SJCRH30 (cell line): ENCODE measurements at regions not wholly inside any gene's neighbourhood (a gene's known extent, or its start where the extent isn't known, plus 50 kb on each side); places are given as distances from the start of the nearest gene placed in this dataset.

Source experiments
- DNase-seq, 2 experiments: peaks; one replicate each; pipeline ENCODE4 v3.0.0-alpha.2; 2015 to 2020
- H3K27ac ChIP-seq: fragments of 250-450 bp; sonication (Bioruptor Pico); 2 replicates; pipeline ENCODE4 v1.5.1; 2020; ENCODE audit warnings: mild to moderate bottlenecking, moderate library complexity
- H3K27me3 ChIP-seq: fragments of 250-450 bp; sonication (Bioruptor Pico); 2 replicates; pipeline ENCODE4 v1.5.1; 2020; ENCODE audit warnings: mild to moderate bottlenecking, moderate library complexity
- H3K36me3 ChIP-seq: fragments of 250-450 bp; sonication (Bioruptor Pico); 2 replicates; pipeline ENCODE4 v1.5.1; 2020; ENCODE audit warnings: mild to moderate bottlenecking, moderate library complexity
- H3K4me1 ChIP-seq: fragments of 250-450 bp; sonication (Bioruptor Pico); 2 replicates; pipeline ENCODE4 v1.5.1; 2020; ENCODE audit warnings: mild to moderate bottlenecking, moderate library complexity
- H3K4me3 ChIP-seq: fragments of 250-450 bp; sonication (Bioruptor Pico); 2 replicates; pipeline ENCODE4 v1.5.1; 2020; ENCODE audit warnings: mild to moderate bottlenecking, moderate library complexity
- H3K9me3 ChIP-seq: fragments of 250-450 bp; sonication (Bioruptor Pico); replicated peaks from 2 replicates; pipeline ENCODE4 v1.5.1; 2020; ENCODE audit warnings: mild to moderate bottlenecking, moderate library complexity

- DNase-seq = no peak
Measured at GRCh38 chr5:92418341-92418740, 1035.2 kb upstream of the ARRDC3 start.

GRCh38 chr5:92409134-92409533 lies 1026.0 kb upstream of the ARRDC3 start:
- no peaks in the 10 kb centered on the region for H3K9me3 ChIP-seq
- H3K36me3 ChIP-seq = no peaks in the 10 kb centered on the region
- no peak overlapping the region for H3K4me3 ChIP-seq
- H3K27me3 ChIP-seq = no peaks in the 10 kb centered on the region
- no peak overlapping the region for H3K27ac ChIP-seq
- DNase-seq = no peak
- H3K4me1 ChIP-seq = no peaks in the 10 kb centered on the region

More at GRCh38 chr5:92418341-92418740, 1035.2 kb upstream of the ARRDC3 start:
- Histone ChIP-seq H3K36me3 (0 out of 2 replicates have a peak, but pooled peaks cover 2% of the 10 kb centered on the region), H3K27ac (no peak overlapping the region), H3K27me3 (no peaks in the 10 kb centered on the region), H3K4me3 (no peak overlapping the region), H3K4me1 (no peaks in the 10 kb centered on the region), H3K9me3 (peaks cover 4% of the 10 kb centered on the region; the same call in 1 of the 2 replicates)

GRCh38 chr5:92402956-92403702 lies 1020.0 kb upstream of the ARRDC3 start:
- Histone ChIP-seq H3K4me3 (no peak overlapping the region), H3K36me3 (no peaks in the 10 kb centered on the region), H3K27ac (no peak overlapping the region), H3K27me3 (no peaks in the 10 kb centered on the region), H3K4me1 (no peaks in the 10 kb centered on the region), H3K9me3 (no peaks in the 10 kb centered on the region)
- DNase-seq = no peak

- no peak for DNase-seq
- no peak overlapping the region for H3K27ac ChIP-seq
Measured at GRCh38 chr5:92402045-92402444, 1018.9 kb upstream of the ARRDC3 start.

DNA sequence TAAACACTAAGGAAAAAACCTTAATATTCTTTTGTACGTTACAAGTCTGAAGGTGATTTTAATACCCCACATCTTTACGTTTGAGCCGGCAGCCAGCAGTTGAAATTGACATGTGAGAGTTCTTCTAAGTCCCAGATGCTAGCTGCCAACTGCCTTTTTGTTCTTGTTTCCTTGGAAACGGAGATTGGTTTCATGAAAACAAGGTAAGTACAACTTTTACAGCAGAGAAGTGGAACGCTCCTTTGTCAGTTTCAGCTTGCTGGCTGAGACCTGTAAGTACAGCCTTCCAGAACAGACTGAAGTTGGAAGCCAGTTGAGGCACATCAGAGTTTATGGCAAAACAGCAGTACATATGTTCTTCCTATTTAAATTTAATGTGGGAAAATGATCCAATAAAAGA lies 1018.4 kb upstream of the ARRDC3 start:
- Histone ChIP-seq H3K36me3 (no peaks in the 10 kb centered on the region), H3K27me3 (no peaks in the 10 kb centered on the region), H3K9me3 (no peaks in the 10 kb centered on the region), H3K4me1 (no peaks in the 10 kb centered on the region), H3K4me3 (no peak overlapping the region), H3K27ac (no peak overlapping the region)
- peak in 1 of 2 experiments; percentile 2 for DNase-seq

More at GRCh38 chr5:92402045-92402444, 1018.9 kb upstream of the ARRDC3 start:
- Histone ChIP-seq H3K9me3 (no peaks in the 10 kb centered on the region), H3K4me1 (no peaks in the 10 kb centered on the region), H3K27me3 (no peaks in the 10 kb centered on the region), H3K4me3 (no peak overlapping the region), H3K36me3 (no peaks in the 10 kb centered on the region)

DNA sequence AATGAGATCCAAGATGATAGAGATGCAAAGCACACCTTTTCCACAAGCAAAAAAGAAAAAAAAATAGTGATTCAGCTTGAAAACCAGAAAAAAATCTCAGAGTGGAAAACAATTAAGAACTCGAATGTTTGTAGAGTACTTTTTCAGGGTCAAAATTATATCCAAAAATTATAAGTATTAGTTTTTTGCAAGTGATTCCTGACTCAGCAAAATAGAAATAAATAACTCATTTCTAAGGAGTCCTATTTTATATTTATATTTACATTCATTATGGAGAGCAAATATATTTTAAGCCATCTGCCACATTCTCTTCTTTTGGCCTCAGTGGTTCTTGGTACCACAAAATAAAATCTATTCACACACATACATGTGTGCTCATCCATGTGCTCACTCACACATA lies 1011.8 kb upstream of the ARRDC3 start:
- Histone ChIP-seq H3K36me3 (no peaks in the 10 kb centered on the region), H3K4me1 (no peaks in the 10 kb centered on the region), H3K27ac (no peak overlapping the region), H3K27me3 (no peaks in the 10 kb centered on the region), H3K9me3 (no peaks in the 10 kb centered on the region), H3K4me3 (no peak overlapping the region)
- DNase-seq = no peak

DNA sequence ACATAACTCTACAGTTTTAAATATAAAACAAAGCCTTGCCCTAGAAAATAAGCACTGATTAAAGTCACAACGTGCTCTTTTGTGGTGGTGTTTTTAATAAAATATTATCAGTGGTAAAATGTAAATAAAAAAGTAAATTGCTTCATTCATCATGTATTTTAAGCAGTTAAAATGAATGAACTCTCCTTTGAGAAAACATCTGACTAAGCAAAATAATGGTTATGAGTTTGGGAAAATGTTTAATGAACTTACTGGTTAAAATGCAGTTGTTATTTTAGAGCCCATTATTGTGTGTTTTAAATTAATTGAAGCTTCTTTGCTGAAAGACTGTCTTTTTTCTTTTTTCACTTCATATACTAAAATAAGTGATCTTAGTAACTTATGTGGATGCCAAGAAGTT lies 1007.5 kb upstream of the ARRDC3 start:
- no peaks in the 10 kb centered on the region for H3K27me3 ChIP-seq
- DNase-seq = no peak
- no peak overlapping the region for H3K4me3 ChIP-seq
- peaks cover 3% of the 10 kb centered on the region; the same call in 1 of the 2 replicates for H3K9me3 ChIP-seq
- H3K4me1 ChIP-seq = no peaks in the 10 kb centered on the region
- no peak overlapping the region for H3K27ac ChIP-seq
- no peaks in the 10 kb centered on the region for H3K36me3 ChIP-seq

- H3K36me3 ChIP-seq = no peaks in the 10 kb centered on the region
- no peaks in the 10 kb centered on the region for H3K9me3 ChIP-seq
- H3K27me3 ChIP-seq = no peaks in the 10 kb centered on the region
- DNase-seq = no peak
- H3K4me1 ChIP-seq = no peaks in the 10 kb centered on the region
- no peak overlapping the region for H3K27ac ChIP-seq
- H3K4me3 ChIP-seq = no peak overlapping the region
Measured at GRCh38 chr5:92380069-92380770, 997.1 kb upstream of the ARRDC3 start.

GRCh38 chr5:92378966-92379611 lies 996.0 kb upstream of the ARRDC3 start:
- H3K4me1 ChIP-seq = no peaks in the 10 kb centered on the region
- DNase-seq = peak in 1 of 2 experiments; percentile 24
- no peak overlapping the region for H3K4me3 ChIP-seq
- H3K27ac ChIP-seq = no peak overlapping the region
- H3K36me3 ChIP-seq = no peaks in the 10 kb centered on the region
- no peaks in the 10 kb centered on the region for H3K27me3 ChIP-seq
- no peaks in the 10 kb centered on the region for H3K9me3 ChIP-seq

DNA sequence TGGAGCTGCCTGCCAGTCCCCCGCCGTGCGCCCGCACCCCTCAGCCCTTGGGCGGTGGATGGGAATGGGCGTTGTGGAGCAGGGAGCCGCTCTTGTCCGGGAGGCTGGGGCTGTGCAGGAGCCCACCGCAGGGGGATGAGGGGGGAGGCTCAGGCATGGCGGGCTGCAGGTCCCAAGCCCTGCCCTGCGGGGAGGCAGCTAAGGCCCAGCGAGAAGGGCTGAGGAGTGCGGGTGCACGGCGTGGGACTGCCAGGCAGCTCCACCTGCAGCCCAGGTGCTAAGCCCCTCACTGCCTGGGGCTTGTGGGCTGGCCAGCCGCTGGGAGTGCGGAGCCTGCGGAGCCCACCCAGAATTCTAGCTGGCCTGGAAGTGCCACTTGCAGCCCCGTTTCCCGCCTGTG lies 991.7 kb upstream of the ARRDC3 start:
- no peak for DNase-seq
- no peaks in the 10 kb centered on the region for H3K9me3 ChIP-seq
- H3K27me3 ChIP-seq = no peaks in the 10 kb centered on the region
- no peak overlapping the region for H3K27ac ChIP-seq
- H3K36me3 ChIP-seq = no peaks in the 10 kb centered on the region
- no peak overlapping the region for H3K4me3 ChIP-seq
- H3K4me1 ChIP-seq = no peaks in the 10 kb centered on the region

DNA sequence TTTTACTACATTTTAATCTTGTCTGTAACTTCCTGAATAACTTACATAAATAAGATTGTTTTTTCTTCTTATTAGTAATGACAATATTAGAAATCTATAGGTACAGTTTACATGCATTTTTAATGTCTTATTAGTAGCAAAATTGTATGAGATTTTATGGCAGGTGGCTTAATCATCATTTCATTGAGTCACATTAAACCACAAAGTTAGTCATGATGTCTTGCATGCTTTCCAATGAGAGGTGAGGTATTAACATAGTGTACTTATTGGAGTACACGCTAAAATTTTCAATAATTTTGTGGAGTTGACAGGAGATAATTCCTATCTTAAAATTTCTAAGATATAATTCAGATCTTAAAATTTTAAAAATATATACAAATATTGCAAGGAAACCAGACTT lies 989.6 kb upstream of the ARRDC3 start:
- Histone ChIP-seq H3K36me3 (no peaks in the 10 kb centered on the region), H3K4me1 (no peaks in the 10 kb centered on the region), H3K9me3 (no peaks in the 10 kb centered on the region), H3K27ac (no peak overlapping the region), H3K27me3 (no peaks in the 10 kb centered on the region), H3K4me3 (no peak overlapping the region)
- DNase-seq = no peak

DNA sequence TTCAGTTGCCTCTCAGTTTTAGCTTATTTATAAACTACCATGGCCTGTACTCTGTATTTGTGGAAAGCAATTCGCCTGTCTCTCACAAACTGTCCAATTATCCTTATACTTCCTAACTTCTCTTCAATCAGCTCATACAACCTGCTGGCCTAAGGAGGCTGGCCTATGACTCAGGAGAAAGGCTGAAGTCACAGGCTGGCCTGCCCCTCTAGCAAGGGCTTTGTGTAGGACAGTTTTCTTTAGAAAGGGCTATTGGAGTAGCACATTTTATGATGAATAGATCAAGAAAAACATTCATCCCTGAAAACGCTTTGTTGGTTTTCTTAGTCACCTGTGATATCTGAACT lies 988.7 kb upstream of the ARRDC3 start:
- Histone ChIP-seq H3K9me3 (no peaks in the 10 kb centered on the region), H3K36me3 (no peaks in the 10 kb centered on the region), H3K27me3 (no peaks in the 10 kb centered on the region), H3K4me3 (no peak overlapping the region), H3K27ac (no peak overlapping the region), H3K4me1 (no peaks in the 10 kb centered on the region)
- no peak for DNase-seq

DNA sequence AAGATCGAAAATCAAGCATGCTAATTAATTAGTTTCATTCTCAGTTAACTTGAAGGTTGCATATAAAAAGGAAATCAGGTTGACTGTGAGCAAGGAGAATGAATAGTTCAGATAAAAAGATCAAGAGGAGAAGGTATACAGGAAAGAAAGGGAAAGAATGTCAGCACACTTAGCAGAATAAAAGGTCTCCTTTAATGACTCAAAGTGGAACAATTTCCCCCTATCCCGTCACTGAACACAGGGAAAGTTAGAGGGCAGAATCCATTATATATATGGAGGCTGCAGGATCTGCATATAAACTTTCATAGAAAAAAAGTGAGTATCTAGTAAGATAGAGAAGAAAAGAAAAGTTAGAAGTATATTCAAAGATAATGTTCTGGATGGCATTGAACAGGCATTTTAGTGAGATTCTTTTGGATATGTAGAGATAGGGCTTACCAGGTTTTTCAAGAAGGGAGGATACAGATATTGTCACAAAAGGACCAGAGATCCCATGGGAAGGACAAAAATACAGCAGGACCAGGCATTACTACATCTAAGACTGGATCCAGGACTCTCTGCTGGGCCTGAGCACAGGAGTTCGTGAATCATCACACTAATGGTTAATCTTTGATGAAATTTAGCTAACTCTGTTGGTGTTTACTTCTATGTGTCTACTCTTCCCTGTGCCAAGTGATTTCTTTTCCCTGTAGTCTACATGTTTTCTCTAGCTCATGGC lies 988.2 kb upstream of the ARRDC3 start:
- Histone ChIP-seq H3K27ac (no peak overlapping the region), H3K36me3 (no peaks in the 10 kb centered on the region), H3K9me3 (no peaks in the 10 kb centered on the region), H3K27me3 (no peaks in the 10 kb centered on the region), H3K4me3 (no peak overlapping the region), H3K4me1 (no peaks in the 10 kb centered on the region)
- no peak for DNase-seq

DNA sequence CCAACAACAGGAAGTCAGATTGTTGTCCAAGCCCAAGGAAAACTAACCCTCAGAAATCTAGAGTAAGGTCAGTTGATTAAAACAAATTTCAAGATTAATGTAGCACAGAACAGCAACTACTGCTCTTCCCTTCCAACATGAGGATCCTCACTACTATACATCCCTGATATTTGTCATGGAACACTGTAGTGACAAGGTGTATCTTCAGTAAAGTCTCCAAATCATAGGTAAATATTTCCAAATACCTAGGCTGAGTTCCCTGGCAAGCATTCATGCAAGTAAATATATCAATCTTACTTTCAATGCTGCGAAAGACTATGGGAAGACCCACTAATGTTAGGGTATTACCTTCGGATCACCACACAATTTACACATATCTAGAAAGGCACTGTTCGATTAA lies 986.9 kb upstream of the ARRDC3 start:
- DNase-seq = no peak
- no peaks in the 10 kb centered on the region for H3K9me3 ChIP-seq
- no peaks in the 10 kb centered on the region for H3K27me3 ChIP-seq
- H3K27ac ChIP-seq = no peak overlapping the region
- H3K4me3 ChIP-seq = no peak overlapping the region
- H3K36me3 ChIP-seq = no peaks in the 10 kb centered on the region
- no peaks in the 10 kb centered on the region for H3K4me1 ChIP-seq

- no peaks in the 10 kb centered on the region for H3K9me3 ChIP-seq
- no peak overlapping the region for H3K4me3 ChIP-seq
- no peaks in the 10 kb centered on the region for H3K36me3 ChIP-seq
- H3K27me3 ChIP-seq = no peaks in the 10 kb centered on the region
- DNase-seq = no peak
- H3K27ac ChIP-seq = no peak overlapping the region
- H3K4me1 ChIP-seq = no peaks in the 10 kb centered on the region
Measured at GRCh38 chr5:92369587-92369986, 986.5 kb upstream of the ARRDC3 start.
